ENCODE measurements at regions not wholly inside any gene's neighbourhood (a gene's known extent, or its start where the extent isn't known, plus 50 kb on each side); places are given as distances from the start of the nearest gene placed in this dataset.

GRCh38 chr13:104784891-104785290 lies 1718.7 kb upstream of the SLC10A2 start:
- no peak for DNase-seq (ENCODE audit: low read depth in 2 of 2)

- DNase-seq (ENCODE audit: low read depth in 2 of 2) = no peak
Measured at GRCh38 chr13:104782741-104783140, 1716.5 kb upstream of the SLC10A2 start.

GRCh38 chr13:104779311-104779993 lies 1713.2 kb upstream of the SLC10A2 start:
- no peak for DNase-seq (ENCODE audit: low read depth in 2 of 2)

GRCh38 chr13:104773775-104774174 lies 1707.6 kb upstream of the SLC10A2 start:
- no peak for DNase-seq (ENCODE audit: low read depth in 2 of 2)

- DNase-seq (ENCODE audit: low read depth in 2 of 2) = no peak
Measured at GRCh38 chr13:104769545-104769944, 1703.3 kb upstream of the SLC10A2 start.

GRCh38 chr13:104766319-104766718 lies 1700.1 kb upstream of the SLC10A2 start:
- DNase-seq (ENCODE audit: low read depth in 2 of 2) = no peak

- DNase-seq (ENCODE audit: low read depth in 2 of 2) = no peak
Measured at GRCh38 chr13:104764600-104764999, 1698.4 kb upstream of the SLC10A2 start.

GRCh38 chr13:104759069-104759468 lies 1692.9 kb upstream of the SLC10A2 start:
- DNase-seq (ENCODE audit: low read depth in 2 of 2) = no peak

- DNase-seq (ENCODE audit: low read depth in 2 of 2) = no peak
Measured at GRCh38 chr13:104757712-104758111, 1691.5 kb upstream of the SLC10A2 start.

GRCh38 chr13:104750377-104750776 lies 1684.2 kb upstream of the SLC10A2 start:
- no peak for DNase-seq (ENCODE audit: low read depth in 2 of 2)

GRCh38 chr13:104740641-104741222 lies 1674.5 kb upstream of the SLC10A2 start:
- no peak for DNase-seq (ENCODE audit: low read depth in 2 of 2)

GRCh38 chr13:104737713-104738112 lies 1671.5 kb upstream of the SLC10A2 start:
- no peak for DNase-seq (ENCODE audit: low read depth in 2 of 2)

GRCh38 chr13:104733427-104733826 lies 1667.2 kb upstream of the SLC10A2 start:
- no peak for DNase-seq (ENCODE audit: low read depth in 2 of 2)

- DNase-seq (ENCODE audit: low read depth in 2 of 2) = no peak
Measured at GRCh38 chr13:104715111-104715510, 1648.9 kb upstream of the SLC10A2 start.

- DNase-seq (ENCODE audit: low read depth in 2 of 2) = no peak
Measured at GRCh38 chr13:104705031-104705750, 1639.0 kb upstream of the SLC10A2 start.

GRCh38 chr13:104701591-104701990 lies 1635.4 kb upstream of the SLC10A2 start:
- DNase-seq (ENCODE audit: low read depth in 2 of 2) = no peak

- DNase-seq (ENCODE audit: low read depth in 2 of 2) = no peak
Measured at GRCh38 chr13:104694397-104694796, 1628.2 kb upstream of the SLC10A2 start.

GRCh38 chr13:104693126-104693525 lies 1626.9 kb upstream of the SLC10A2 start:
- no peak for DNase-seq (ENCODE audit: low read depth in 2 of 2)

- DNase-seq (ENCODE audit: low read depth in 2 of 2) = no peak
Measured at GRCh38 chr13:104691767-104692467, 1625.7 kb upstream of the SLC10A2 start.

- DNase-seq (ENCODE audit: low read depth in 2 of 2) = no peak
Measured at GRCh38 chr13:104686484-104686883, 1620.3 kb upstream of the SLC10A2 start.

GRCh38 chr13:104683789-104684188 lies 1617.6 kb upstream of the SLC10A2 start:
- no peak for DNase-seq (ENCODE audit: low read depth in 2 of 2)

- DNase-seq (ENCODE audit: low read depth in 2 of 2) = no peak
Measured at GRCh38 chr13:104678161-104678560, 1611.9 kb upstream of the SLC10A2 start.

All from stimulated activated CD4-positive, alpha-beta T cell treated with anti-CD3 and anti-CD28 coated beads, Interleukin-12 subunit alpha, Interleukin-12 subunit beta, amount 100 ng/mL, for 24 hours (primary cell).